Neural crest cell (in vitro differentiated cells): ENCODE measurements at regions not wholly inside any gene's neighbourhood (a gene's known extent, or its start where the extent isn't known, plus 50 kb on each side); places are given as distances from the start of the nearest gene placed in this dataset.

ENCODE experiments used
- DNase-seq: peaks from one replicate; pipeline ENCODE4 v3.0.0; 2021; ENCODE audit warnings: low read depth, mixed read lengths, low spot score
- H3K27ac Mint-ChIP-seq: one replicate; pipeline ENCODE4 v1.8.0; 2021; ENCODE audit warnings: mild to moderate bottlenecking, mixed read lengths; ENCODE audit not compliant: unreplicated experiment
- H3K27me3 Mint-ChIP-seq: 2 replicates; pipeline ENCODE4 v1.8.0; 2021; ENCODE audit warnings: low read depth, mild to moderate bottlenecking, mixed read lengths
- H3K36me3 Mint-ChIP-seq: 2 replicates; pipeline ENCODE4 v1.8.0; 2021; ENCODE audit warnings: low read depth, mild to moderate bottlenecking, mixed read lengths
- H3K4me1 Mint-ChIP-seq: 2 replicates; pipeline ENCODE4 v1.8.0; 2021; ENCODE audit warnings: mixed read lengths
- H3K4me3 Mint-ChIP-seq: one replicate; pipeline ENCODE4 v1.8.0; 2021; ENCODE audit warnings: mild to moderate bottlenecking, mixed read lengths
- H3K9me3 Mint-ChIP-seq: 2 replicates; pipeline ENCODE4 v1.8.0; 2021; ENCODE audit warnings: mixed read lengths
- TF ChIP-seq, protein P1 (sequence below): fragments of 200-600 bp; sonication (generic); conservative IDR thresholded peaks from 2 replicates; pipeline ENCODE4 v1.5.0; 2021; ENCODE audit warnings: antibody characterized with exemption, mild to moderate bottlenecking

- no peak overlapping the region for H3K27ac Mint-ChIP-seq
- TF ChIP-seq, protein P1, sequence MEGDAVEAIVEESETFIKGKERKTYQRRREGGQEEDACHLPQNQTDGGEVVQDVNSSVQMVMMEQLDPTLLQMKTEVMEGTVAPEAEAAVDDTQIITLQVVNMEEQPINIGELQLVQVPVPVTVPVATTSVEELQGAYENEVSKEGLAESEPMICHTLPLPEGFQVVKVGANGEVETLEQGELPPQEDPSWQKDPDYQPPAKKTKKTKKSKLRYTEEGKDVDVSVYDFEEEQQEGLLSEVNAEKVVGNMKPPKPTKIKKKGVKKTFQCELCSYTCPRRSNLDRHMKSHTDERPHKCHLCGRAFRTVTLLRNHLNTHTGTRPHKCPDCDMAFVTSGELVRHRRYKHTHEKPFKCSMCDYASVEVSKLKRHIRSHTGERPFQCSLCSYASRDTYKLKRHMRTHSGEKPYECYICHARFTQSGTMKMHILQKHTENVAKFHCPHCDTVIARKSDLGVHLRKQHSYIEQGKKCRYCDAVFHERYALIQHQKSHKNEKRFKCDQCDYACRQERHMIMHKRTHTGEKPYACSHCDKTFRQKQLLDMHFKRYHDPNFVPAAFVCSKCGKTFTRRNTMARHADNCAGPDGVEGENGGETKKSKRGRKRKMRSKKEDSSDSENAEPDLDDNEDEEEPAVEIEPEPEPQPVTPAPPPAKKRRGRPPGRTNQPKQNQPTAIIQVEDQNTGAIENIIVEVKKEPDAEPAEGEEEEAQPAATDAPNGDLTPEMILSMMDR = no peak
- peaks cover 6% of the 10 kb centered on the region for H3K9me3 Mint-ChIP-seq
- no peak overlapping the region for H3K4me3 Mint-ChIP-seq
- no peaks in the 10 kb centered on the region for H3K36me3 Mint-ChIP-seq
- H3K4me1 Mint-ChIP-seq = peaks cover 17% of the 10 kb centered on the region
- DNase-seq = no peak
- no peaks in the 10 kb centered on the region for H3K27me3 Mint-ChIP-seq
Measured at GRCh38 chr5:74140409-74140808, 500.1 kb downstream of the ENC1 start.

GRCh38 chr5:74139589-74139988 is 500.9 kb downstream of the ENC1 start:
- Mint-ChIP-seq H3K4me1 (peaks cover 16% of the 10 kb centered on the region), H3K27ac (peak overlapping the region; percentile 73), H3K9me3 (peaks cover 6% of the 10 kb centered on the region), H3K4me3 (no peak overlapping the region), H3K36me3 (no peaks in the 10 kb centered on the region), H3K27me3 (no peaks in the 10 kb centered on the region)
- no peak for DNase-seq
- TF ChIP-seq, protein P1 = no peak

DNA sequence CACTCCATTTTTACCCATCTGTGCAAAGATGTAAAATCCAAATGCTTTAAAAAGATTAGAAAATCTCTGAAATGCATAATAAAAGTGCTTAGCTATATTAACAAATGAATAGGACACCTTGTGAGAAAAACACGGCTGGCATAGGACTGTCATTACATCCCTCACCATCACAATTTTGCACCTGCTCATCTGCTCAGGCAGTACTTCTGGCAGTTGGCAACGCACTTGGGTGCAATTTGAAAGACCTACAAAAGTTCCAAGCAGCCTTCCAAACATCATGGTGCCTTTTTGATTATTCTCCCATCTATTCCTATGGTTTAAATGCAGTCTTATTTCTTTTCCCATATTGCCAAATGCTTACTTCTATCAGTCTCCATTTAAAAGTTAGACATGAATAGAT is 501.8 kb downstream of the ENC1 start:
- Mint-ChIP-seq H3K9me3 (peaks cover 6% of the 10 kb centered on the region), H3K27me3 (no peaks in the 10 kb centered on the region), H3K27ac (no peak overlapping the region), H3K4me3 (no peak overlapping the region), H3K36me3 (no peaks in the 10 kb centered on the region), H3K4me1 (peaks cover 7% of the 10 kb centered on the region)
- no peak for DNase-seq
- TF ChIP-seq, protein P1 = no peak

DNA sequence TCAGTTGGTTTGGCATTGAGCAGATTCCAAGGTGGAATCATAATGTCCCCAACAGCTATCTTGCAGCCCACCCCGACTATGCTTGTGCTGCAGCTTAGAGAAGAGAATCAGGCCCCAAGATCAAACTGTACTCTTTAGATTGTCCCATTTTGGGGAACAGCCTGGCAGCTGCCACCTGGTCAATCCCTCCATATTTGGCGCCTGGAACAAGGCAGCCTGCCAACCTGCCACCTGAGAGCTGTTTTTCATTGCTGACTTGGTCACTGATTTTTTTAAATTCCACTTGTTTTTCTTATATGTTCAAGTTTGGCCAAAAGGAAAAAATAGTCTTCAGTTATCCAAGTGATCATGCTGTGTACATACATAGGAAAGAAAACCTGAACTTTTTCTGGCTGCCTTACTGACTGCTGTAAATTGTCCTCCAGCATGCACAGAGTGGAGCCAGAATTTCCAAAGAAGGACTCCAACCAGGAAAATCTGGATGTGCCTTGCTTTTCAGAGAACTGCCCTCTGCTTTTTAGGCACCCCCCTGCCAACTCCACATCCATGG is 504.2 kb downstream of the ENC1 start:
- Mint-ChIP-seq H3K9me3 (no peaks in the 10 kb centered on the region), H3K4me3 (no peak overlapping the region), H3K27me3 (no peaks in the 10 kb centered on the region), H3K27ac (no peak overlapping the region), H3K36me3 (no peaks in the 10 kb centered on the region), H3K4me1 (no peaks in the 10 kb centered on the region)
- no peak for DNase-seq
- TF ChIP-seq, protein P1 = no peak

DNA sequence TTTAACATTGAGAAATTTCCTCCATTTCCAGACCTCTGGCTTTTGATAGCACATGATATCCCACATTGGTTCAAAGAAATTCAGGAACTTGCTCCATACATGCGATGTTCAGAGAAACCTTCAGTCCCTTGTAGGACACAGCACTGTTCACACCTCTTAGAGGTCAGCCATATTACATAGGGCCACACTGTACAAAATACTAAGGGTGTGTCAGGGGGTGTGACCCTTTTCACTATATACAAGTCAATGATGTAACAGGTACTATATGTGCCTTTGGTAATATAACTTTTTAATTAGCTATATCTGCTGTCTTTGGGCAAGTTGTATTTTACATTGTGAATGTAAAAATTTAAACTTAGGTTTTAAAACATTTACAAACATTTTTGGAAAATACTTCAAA is 505.5 kb downstream of the ENC1 start:
- TF ChIP-seq, protein P1 = no peak
- DNase-seq = no peak
- Mint-ChIP-seq H3K27me3 (no peaks in the 10 kb centered on the region), H3K4me1 (peaks cover 12% of the 10 kb centered on the region), H3K36me3 (no peaks in the 10 kb centered on the region), H3K27ac (no peak overlapping the region), H3K9me3 (no peaks in the 10 kb centered on the region), H3K4me3 (no peak overlapping the region)
